ENCODE measurements at regions not wholly inside any gene's neighbourhood (a gene's known extent, or its start where the extent isn't known, plus 50 kb on each side); places are given as distances from the start of the nearest gene placed in this dataset.

- TF ChIP-seq, protein P1, sequence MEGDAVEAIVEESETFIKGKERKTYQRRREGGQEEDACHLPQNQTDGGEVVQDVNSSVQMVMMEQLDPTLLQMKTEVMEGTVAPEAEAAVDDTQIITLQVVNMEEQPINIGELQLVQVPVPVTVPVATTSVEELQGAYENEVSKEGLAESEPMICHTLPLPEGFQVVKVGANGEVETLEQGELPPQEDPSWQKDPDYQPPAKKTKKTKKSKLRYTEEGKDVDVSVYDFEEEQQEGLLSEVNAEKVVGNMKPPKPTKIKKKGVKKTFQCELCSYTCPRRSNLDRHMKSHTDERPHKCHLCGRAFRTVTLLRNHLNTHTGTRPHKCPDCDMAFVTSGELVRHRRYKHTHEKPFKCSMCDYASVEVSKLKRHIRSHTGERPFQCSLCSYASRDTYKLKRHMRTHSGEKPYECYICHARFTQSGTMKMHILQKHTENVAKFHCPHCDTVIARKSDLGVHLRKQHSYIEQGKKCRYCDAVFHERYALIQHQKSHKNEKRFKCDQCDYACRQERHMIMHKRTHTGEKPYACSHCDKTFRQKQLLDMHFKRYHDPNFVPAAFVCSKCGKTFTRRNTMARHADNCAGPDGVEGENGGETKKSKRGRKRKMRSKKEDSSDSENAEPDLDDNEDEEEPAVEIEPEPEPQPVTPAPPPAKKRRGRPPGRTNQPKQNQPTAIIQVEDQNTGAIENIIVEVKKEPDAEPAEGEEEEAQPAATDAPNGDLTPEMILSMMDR (conservative IDR thresholded peaks at IDR 0.05; ENCODE audit: low read depth, low read length): no peak
- no peak for TF ChIP-seq EZH2phosphoT487 (IDR thresholded peaks at IDR 0.05; ENCODE audit: borderline replicate concordance, low read length)
Measured at GRCh38 chr14:41230683-41231082, 376.0 kb upstream of the LRFN5 start.
